Liver (tissue), 7 donors: ENCODE measurements at regions not wholly inside any gene's neighbourhood (a gene's known extent, or its start where the extent isn't known, plus 50 kb on each side); places are given as distances from the start of the nearest gene placed in this dataset.

Experiments used
- DNase-seq: peaks from one replicate; pipeline ENCODE4 v3.0.0-alpha.2; 2017; ENCODE audit warnings: low spot score
- H3K27ac ChIP-seq, 2 donors: one replicate each; pipeline ENCODE4 v1.7.0; 2013; ENCODE audit warnings: inconsistent platforms in 2 of 2, low read length in 2 of 2, control low read depth in 1 of 2, low read depth in 1 of 2, mild to moderate bottlenecking in 1 of 2
- H3K27me3 ChIP-seq, 4 donors: one replicate each; pipeline versions ENCODE4 v1.6.1 to v1.7.0; 2013; ENCODE audit warnings: low read length in 3 of 4, inconsistent platforms in 1 of 4, mild to moderate bottlenecking in 1 of 4, moderate library complexity in 1 of 4; ENCODE audit not compliant: control insufficient read depth in 4 of 4, insufficient read depth in 4 of 4
- H3K36me3 ChIP-seq, 4 donors: one replicate each; pipeline versions ENCODE4 v1.6.1 to v1.7.0; 2013; ENCODE audit warnings: low read length in 3 of 4, mild to moderate bottlenecking in 3 of 4, low read depth in 1 of 4, moderate library complexity in 1 of 4; ENCODE audit not compliant: control insufficient read depth in 4 of 4, insufficient read depth in 3 of 4
- H3K4me1 ChIP-seq, 4 donors: one replicate each; pipeline versions ENCODE4 v1.6.1 to v1.7.0; 2013; ENCODE audit warnings: low read length in 3 of 4, mild to moderate bottlenecking in 3 of 4, moderate library complexity in 1 of 4; ENCODE audit not compliant: control insufficient read depth in 4 of 4, insufficient read depth in 4 of 4
- H3K4me3 ChIP-seq, 3 donors: one replicate each; pipeline versions ENCODE4 v1.6.1 to v1.7.0; 2013; ENCODE audit warnings: low read length in 3 of 3, control low read depth in 1 of 3, low read depth in 1 of 3, mild to moderate bottlenecking in 1 of 3
- H3K9ac ChIP-seq, 2 donors: one replicate each; pipeline ENCODE4 v1.7.0; 2013; ENCODE audit warnings: low read length in 2 of 2, mild to moderate bottlenecking in 2 of 2, moderate library complexity in 2 of 2, control low read depth in 1 of 2, low read depth in 1 of 2
- H3K9me3 ChIP-seq, 4 donors: one replicate each; pipeline versions ENCODE4 v1.6.1 to v1.7.0; 2013; ENCODE audit warnings: low read length in 3 of 4; ENCODE audit not compliant: control insufficient read depth in 4 of 4
- EGR1 ChIP-seq, 2 donors: IDR thresholded peaks; 2 replicates each; pipeline ENCODE4 v1.6.1; 2016 to 2018; ENCODE audit warnings: antibody characterized with exemption in 2 of 2, low read depth in 2 of 2
- FOXA1 ChIP-seq: IDR thresholded peaks from 2 replicates; pipeline ENCODE4 v1.6.1; 2016; ENCODE audit warnings: antibody characterized with exemption
- FOXA2 ChIP-seq: IDR thresholded peaks from 2 replicates; pipeline ENCODE4 v1.6.1; 2016; ENCODE audit warnings: antibody characterized with exemption
- GABPA ChIP-seq, 2 donors: IDR thresholded peaks in 1 of 2; conservative IDR thresholded peaks in 1 of 2; 2 replicates each; pipeline ENCODE4 v1.6.1; 2016; ENCODE audit warnings: antibody characterized with exemption in 2 of 2, mild to moderate bottlenecking in 1 of 2, moderate library complexity in 1 of 2
- HNF4A ChIP-seq, 2 donors: conservative IDR thresholded peaks; 2 replicates each; pipeline ENCODE4 v1.6.1; 2016; ENCODE audit warnings: antibody characterized with exemption in 2 of 2, mild to moderate bottlenecking in 2 of 2
- HNF4G ChIP-seq: IDR thresholded peaks from 2 replicates; pipeline ENCODE4 v1.6.1; 2016; ENCODE audit warnings: antibody characterized with exemption
- NR2F2 ChIP-seq: IDR thresholded peaks from 2 replicates; pipeline ENCODE4 v1.6.1; 2016; ENCODE audit warnings: antibody characterized with exemption
- RAD21 ChIP-seq, 2 donors: IDR thresholded peaks; 2 replicates each; pipeline ENCODE4 v1.6.1; 2016; ENCODE audit warnings: antibody characterized with exemption in 2 of 2, mild to moderate bottlenecking in 2 of 2
- SP1 ChIP-seq: IDR thresholded peaks from 2 replicates; pipeline ENCODE4 v1.6.1; 2018; ENCODE audit warnings: antibody characterized with exemption, mild to moderate bottlenecking
- TAF1 ChIP-seq: conservative IDR thresholded peaks from 2 replicates; pipeline ENCODE4 v1.6.1; 2016; ENCODE audit warnings: antibody characterized with exemption, mild to moderate bottlenecking
- YY1 ChIP-seq: IDR thresholded peaks from 2 replicates; pipeline ENCODE4 v1.6.1; 2016; ENCODE audit warnings: antibody characterized with exemption, mild to moderate bottlenecking
- whole genome bisulfite sequencing: extraction: QIAGEN DNeasy Blood & Tissue Kit; methylation state at CpG from one replicate; pipeline ENCODE4 v1.1.7; 2013; 5-methylcytosine and 5-hydroxymethylcytosine counted together
- TF ChIP-seq, protein P1 (sequence below): IDR thresholded peaks from 2 replicates; pipeline ENCODE4 v1.6.1; 2016; ENCODE audit warnings: antibody characterized with exemption, mild to moderate bottlenecking
- TF ChIP-seq, protein P2 (sequence below): IDR thresholded peaks from 2 replicates; pipeline ENCODE4 v1.6.1; 2016; ENCODE audit warnings: antibody characterized with exemption
- TF ChIP-seq, protein P3 (sequence below): IDR thresholded peaks from 2 replicates; pipeline ENCODE4 v1.6.1; 2016; ENCODE audit warnings: antibody characterized with exemption
- TF ChIP-seq, protein P4 (sequence below): IDR thresholded peaks from 2 replicates; pipeline ENCODE4 v1.6.1; 2016; ENCODE audit warnings: antibody characterized with exemption
- donor health status: healthy.
- donor health status: healthy.
- donor health status: healthy.
- donor health status: healthy.

DNA sequence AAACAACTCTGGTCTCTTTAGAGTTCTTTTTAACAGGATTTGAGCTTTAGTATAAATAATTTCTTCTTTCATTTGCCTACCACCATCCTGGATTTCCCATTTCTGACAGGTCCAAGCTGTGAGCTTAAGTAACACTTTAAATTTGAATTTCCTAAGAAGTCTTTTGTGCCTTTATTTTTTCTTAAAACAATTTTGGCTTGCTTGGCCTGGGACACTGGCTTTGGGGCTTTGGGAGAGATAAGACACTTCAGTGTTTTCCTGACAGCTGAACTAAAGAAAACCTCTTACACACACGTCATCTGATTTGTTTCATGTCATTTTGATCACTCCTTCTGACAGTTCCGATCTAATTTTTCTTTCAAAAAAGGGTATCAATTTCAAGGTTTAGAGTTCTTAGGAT is 121.3 kb upstream of the BMPER start:
- H3K27ac ChIP-seq, result no peak overlapping the region
- no peaks in the 10 kb centered on the region for H3K27me3 ChIP-seq
- H3K9ac ChIP-seq, result no peak overlapping the region
- H3K4me3 ChIP-seq, result no peak overlapping the region
- no peaks in the 10 kb centered on the region for H3K4me1 ChIP-seq
- DNase-seq, result no peak
- TF ChIP-seq GABPA (IDR thresholded peaks at IDR 0.05 in 1 of 2, conservative IDR thresholded peaks at IDR 0.05 in 1 of 2), result no peak
- H3K36me3 ChIP-seq, result no peaks in the 10 kb centered on the region
- H3K9me3 ChIP-seq, result no peaks in the 10 kb centered on the region
- WGBS, result 92% methylated on average over 2 of the region's 2 CpGs

DNA sequence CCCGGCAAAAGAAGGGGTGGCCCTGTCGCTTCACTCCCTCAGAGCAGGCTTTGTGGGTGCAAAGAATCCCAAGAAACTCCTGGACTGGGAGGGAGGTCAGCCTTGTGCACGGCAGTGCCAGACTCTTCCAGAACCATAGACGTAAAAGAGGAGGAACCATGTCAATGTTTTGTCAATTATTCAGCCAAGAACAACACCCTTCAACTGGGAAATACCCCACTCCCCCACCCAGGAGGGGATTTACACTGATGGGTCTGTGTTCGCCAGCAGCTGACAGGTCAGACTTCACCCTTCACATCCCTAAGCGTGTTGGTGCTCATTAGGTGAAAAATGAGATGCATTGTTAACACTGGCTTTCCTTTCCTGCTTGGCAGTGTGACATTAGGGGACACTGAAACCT is 116.8 kb upstream of the BMPER start:
- Histone ChIP-seq H3K27ac (no peak overlapping the region), H3K4me1 (no peaks in the 10 kb centered on the region), H3K9me3 (no peaks in the 10 kb centered on the region), H3K9ac (no peak overlapping the region), H3K4me3 (no peak overlapping the region), H3K27me3 (no peaks in the 10 kb centered on the region), H3K36me3 (no peaks in the 10 kb centered on the region)
- WGBS, result 91% methylated on average over 6 of the region's 6 CpGs
- DNase-seq, result no peak
- TF ChIP-seq FOXA2 (no peak), NR2F2 (no peak), GABPA (IDR thresholded peaks at IDR 0.05 in 1 of 2, conservative IDR thresholded peaks at IDR 0.05 in 1 of 2) (no peak)

DNA sequence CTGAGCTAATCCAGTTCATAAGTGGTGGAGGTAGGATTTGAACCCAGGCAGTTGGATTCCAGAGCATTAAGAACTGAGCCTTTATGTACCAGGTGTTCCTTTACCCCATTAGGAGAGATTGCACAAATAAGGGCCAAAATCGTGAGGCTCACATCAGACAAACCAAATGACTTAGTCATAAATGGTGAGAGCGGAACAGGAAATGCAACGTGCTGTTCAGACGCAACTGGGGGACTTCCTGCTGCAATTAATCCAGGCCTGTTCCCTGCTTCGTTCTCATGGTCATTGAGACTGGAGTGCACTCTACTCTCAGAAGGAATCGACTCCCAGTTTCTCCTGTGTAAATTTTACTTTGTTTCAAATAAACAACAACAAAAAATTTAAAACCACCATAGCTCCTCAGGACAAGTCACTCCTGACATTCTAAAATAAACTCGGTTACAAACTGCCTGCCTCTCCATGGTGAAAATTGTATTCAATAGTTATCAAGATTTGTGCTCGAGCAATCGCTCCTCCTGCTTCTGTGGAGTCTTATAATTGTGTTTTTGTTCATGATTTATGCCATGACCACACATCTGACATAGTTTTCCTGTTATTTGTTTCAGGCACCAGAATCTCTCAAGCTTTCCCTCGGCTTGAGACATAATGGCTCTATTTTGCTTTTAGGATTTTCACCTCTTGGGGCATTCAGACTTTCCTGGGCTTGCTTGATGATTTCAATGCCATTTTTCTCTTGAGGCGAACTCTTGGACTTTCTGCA is 115.3 kb upstream of the BMPER start:
- no peaks in the 10 kb centered on the region for H3K4me1 ChIP-seq
- no peak overlapping the region for H3K9ac ChIP-seq
- no peak overlapping the region for H3K27ac ChIP-seq
- no peaks in the 10 kb centered on the region for H3K9me3 ChIP-seq
- WGBS, result 71% methylated on average over 11 of the region's 11 CpGs
- H3K36me3 ChIP-seq, result no peaks in the 10 kb centered on the region
- no peak for DNase-seq
- no peak for TF ChIP-seq GABPA (IDR thresholded peaks at IDR 0.05 in 1 of 2, conservative IDR thresholded peaks at IDR 0.05 in 1 of 2)
- no peak for TF ChIP-seq TAF1
- TF ChIP-seq RAD21 (IDR thresholded peaks at IDR 0.05), result no peak
- no peak for TF ChIP-seq HNF4A (conservative IDR thresholded peaks at IDR 0.05)
- TF ChIP-seq, protein P1, sequence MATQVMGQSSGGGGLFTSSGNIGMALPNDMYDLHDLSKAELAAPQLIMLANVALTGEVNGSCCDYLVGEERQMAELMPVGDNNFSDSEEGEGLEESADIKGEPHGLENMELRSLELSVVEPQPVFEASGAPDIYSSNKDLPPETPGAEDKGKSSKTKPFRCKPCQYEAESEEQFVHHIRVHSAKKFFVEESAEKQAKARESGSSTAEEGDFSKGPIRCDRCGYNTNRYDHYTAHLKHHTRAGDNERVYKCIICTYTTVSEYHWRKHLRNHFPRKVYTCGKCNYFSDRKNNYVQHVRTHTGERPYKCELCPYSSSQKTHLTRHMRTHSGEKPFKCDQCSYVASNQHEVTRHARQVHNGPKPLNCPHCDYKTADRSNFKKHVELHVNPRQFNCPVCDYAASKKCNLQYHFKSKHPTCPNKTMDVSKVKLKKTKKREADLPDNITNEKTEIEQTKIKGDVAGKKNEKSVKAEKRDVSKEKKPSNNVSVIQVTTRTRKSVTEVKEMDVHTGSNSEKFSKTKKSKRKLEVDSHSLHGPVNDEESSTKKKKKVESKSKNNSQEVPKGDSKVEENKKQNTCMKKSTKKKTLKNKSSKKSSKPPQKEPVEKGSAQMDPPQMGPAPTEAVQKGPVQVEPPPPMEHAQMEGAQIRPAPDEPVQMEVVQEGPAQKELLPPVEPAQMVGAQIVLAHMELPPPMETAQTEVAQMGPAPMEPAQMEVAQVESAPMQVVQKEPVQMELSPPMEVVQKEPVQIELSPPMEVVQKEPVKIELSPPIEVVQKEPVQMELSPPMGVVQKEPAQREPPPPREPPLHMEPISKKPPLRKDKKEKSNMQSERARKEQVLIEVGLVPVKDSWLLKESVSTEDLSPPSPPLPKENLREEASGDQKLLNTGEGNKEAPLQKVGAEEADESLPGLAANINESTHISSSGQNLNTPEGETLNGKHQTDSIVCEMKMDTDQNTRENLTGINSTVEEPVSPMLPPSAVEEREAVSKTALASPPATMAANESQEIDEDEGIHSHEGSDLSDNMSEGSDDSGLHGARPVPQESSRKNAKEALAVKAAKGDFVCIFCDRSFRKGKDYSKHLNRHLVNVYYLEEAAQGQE, result no peak
- TF ChIP-seq HNF4G, result no peak
- no peak for TF ChIP-seq EGR1 (IDR thresholded peaks at IDR 0.05; ENCODE audit: low read depth in 2 of 2)
- TF ChIP-seq YY1, result no peak
- no peaks in the 10 kb centered on the region for H3K27me3 ChIP-seq
- no peak overlapping the region for H3K4me3 ChIP-seq

DNA sequence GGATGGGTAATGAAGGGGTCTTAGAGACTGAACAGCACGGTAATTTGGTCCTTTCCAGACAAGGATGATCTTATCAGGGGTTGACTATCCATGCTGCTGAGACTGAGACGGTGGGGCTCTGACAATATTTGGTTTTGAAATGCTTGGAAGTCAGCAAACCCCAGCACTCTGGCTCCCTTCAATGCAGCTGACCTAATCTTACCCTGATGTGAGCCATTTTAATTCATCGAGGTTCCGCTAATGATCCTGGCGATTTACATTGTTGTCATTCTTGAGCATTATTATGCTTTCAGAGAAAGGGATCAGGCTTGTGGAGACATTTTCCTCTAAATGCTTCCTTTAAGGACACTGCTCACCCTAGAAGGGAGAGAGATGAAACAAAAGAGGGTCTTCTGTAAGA is 114.6 kb upstream of the BMPER start:
- 66% methylated on average over 5 of the region's 5 CpGs for WGBS
- Histone ChIP-seq H3K27ac (no peak overlapping the region), H3K4me1 (no peaks in the 10 kb centered on the region), H3K27me3 (no peaks in the 10 kb centered on the region), H3K9ac (no peak overlapping the region), H3K9me3 (no peaks in the 10 kb centered on the region), H3K4me3 (no peak overlapping the region), H3K36me3 (no peaks in the 10 kb centered on the region)
- DNase-seq, result no peak
- TF ChIP-seq NR2F2 (no peak), FOXA2 (no peak), HNF4G (no peak), FOXA1 (no peak), SP1 (no peak)
- TF ChIP-seq, protein P2, sequence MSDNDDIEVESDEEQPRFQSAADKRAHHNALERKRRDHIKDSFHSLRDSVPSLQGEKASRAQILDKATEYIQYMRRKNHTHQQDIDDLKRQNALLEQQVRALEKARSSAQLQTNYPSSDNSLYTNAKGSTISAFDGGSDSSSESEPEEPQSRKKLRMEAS, result no peak
- TF ChIP-seq, protein P3, sequence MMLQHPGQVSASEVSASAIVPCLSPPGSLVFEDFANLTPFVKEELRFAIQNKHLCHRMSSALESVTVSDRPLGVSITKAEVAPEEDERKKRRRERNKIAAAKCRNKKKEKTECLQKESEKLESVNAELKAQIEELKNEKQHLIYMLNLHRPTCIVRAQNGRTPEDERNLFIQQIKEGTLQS, result no peak
- TF ChIP-seq, protein P4, sequence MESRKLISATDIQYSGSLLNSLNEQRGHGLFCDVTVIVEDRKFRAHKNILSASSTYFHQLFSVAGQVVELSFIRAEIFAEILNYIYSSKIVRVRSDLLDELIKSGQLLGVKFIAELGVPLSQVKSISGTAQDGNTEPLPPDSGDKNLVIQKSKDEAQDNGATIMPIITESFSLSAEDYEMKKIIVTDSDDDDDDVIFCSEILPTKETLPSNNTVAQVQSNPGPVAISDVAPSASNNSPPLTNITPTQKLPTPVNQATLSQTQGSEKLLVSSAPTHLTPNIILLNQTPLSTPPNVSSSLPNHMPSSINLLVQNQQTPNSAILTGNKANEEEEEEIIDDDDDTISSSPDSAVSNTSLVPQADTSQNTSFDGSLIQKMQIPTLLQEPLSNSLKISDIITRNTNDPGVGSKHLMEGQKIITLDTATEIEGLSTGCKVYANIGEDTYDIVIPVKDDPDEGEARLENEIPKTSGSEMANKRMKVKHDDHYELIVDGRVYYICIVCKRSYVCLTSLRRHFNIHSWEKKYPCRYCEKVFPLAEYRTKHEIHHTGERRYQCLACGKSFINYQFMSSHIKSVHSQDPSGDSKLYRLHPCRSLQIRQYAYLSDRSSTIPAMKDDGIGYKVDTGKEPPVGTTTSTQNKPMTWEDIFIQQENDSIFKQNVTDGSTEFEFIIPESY, result no peak
